ENCODE measurements at regions not wholly inside any gene's neighbourhood (a gene's known extent, or its start where the extent isn't known, plus 50 kb on each side); places are given as distances from the start of the nearest gene placed in this dataset.

DNA sequence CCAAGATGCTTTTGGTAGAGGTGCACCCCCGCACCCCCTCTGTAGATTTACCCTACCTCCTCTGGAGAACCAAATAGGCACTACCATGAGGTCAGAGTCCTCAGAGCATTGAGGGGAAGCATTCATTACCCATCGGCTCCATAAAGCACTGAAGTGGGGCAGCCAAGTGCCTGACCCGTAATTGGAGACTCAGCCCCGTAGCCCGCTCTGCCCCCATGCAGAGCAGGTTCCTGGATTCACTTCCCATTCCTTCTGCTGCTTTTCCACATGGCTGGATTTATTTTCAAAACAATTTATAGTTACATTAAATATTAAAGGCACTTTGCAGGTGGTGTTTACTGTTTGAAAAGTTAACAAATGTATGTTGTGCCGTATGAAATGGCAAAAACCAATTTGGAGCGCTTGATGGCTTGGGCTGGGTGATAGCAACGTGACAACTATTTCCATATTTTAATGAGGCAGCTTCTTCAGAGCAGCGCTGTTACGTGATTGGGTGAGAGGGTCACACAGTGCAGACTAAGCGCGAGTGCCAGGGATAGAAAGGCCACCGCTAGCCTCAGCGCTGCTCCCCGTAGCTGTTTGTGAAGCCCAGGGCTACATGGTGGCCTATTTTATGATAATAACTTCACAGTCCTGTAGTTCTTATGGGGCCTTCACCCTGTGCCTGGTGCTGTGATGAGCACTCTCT, 373.8 kb upstream of the PROK2 start:
- TF ChIP-seq, protein P1, sequence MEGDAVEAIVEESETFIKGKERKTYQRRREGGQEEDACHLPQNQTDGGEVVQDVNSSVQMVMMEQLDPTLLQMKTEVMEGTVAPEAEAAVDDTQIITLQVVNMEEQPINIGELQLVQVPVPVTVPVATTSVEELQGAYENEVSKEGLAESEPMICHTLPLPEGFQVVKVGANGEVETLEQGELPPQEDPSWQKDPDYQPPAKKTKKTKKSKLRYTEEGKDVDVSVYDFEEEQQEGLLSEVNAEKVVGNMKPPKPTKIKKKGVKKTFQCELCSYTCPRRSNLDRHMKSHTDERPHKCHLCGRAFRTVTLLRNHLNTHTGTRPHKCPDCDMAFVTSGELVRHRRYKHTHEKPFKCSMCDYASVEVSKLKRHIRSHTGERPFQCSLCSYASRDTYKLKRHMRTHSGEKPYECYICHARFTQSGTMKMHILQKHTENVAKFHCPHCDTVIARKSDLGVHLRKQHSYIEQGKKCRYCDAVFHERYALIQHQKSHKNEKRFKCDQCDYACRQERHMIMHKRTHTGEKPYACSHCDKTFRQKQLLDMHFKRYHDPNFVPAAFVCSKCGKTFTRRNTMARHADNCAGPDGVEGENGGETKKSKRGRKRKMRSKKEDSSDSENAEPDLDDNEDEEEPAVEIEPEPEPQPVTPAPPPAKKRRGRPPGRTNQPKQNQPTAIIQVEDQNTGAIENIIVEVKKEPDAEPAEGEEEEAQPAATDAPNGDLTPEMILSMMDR (IDR thresholded peaks at IDR 0.05; ENCODE audit: extremely low read depth in 1 of 2, insufficient read depth in 1 of 2, low read depth in 1 of 2, low read length in 2 of 2): no peak
- no peak for TF ChIP-seq POLR2AphosphoS5 (IDR thresholded peaks at IDR 0.05; ENCODE audit: insufficient read depth, low read depth, low read length)
- TF ChIP-seq FOS (IDR thresholded peaks at IDR 0.05; ENCODE audit: borderline replicate concordance, insufficient read depth, low read length): no peak
- TF ChIP-seq MYC (IDR thresholded peaks at IDR 0.05; ENCODE audit: low read depth, low read length): no peak
- no peak for TF ChIP-seq EZH2 (IDR thresholded peaks at IDR 0.05; ENCODE audit: borderline replicate concordance, low read depth, low read length, severe bottlenecking)
- TF ChIP-seq POLR2A (IDR thresholded peaks at IDR 0.05; ENCODE audit: low read depth, low read length): no peak

All from endothelial cell of umbilical vein (primary cell).